Caki2 (cell line): ENCODE measurements at regions not wholly inside any gene's neighbourhood (a gene's known extent, or its start where the extent isn't known, plus 50 kb on each side); places are given as distances from the start of the nearest gene placed in this dataset.

ENCODE experiments used
- DNase-seq: peaks from one replicate; pipeline ENCODE4 v3.0.0-alpha.2; 2015; ENCODE audit warnings: low read depth
- in situ Hi-C: cut with HindIII; loops from 2 replicates; pipeline ENCODE4 v1.10.0; 2016; ENCODE audit warnings: low sequenced_read_pairs, low pct_unique_long_range_greater_than_20kb, mixed read lengths

DNA sequence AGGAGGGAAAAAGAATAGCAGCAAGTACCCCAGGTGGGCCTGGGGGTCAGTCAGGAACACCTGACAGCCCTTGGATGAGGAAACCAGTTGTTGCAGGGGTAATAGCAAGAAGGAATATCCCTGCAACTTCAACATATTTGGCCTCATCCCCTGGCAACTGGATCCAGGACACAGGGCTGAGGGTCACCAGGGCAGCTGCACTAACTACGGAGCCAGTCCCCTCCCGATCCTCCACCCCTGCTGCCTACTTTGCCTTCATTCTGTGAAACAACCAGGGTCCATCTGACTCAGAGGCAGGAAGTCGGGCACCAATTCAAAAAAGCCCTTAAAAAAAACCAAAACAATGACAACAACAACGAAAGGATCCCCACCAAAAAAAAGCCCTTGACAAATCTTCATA is 52.9 kb downstream of the FRMPD3 start:
- DNase-seq, result no peak
- in situ Hi-C loops, result no loop called here

DNA sequence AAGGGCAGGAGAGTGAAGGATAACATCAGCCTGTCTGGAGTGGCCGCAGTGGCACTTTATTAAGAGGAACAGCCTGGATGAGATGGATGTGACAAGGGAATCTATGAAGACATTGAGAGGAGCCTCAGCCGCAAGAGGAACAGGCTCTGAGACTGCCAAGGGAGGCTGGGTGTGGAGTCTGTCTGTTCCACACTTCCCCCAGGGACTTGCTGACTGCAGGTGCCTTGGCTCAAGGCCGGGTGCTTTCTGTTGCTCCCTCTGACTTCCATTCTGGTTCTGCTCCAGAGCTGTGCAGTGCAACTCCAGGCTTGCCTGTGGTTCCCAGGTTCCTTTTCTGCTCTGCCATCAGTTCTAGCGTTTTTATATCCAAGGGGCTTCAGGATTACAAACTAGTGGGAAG is 54.6 kb downstream of the FRMPD3 start:
- in situ Hi-C loops, result no loop called here

DNA sequence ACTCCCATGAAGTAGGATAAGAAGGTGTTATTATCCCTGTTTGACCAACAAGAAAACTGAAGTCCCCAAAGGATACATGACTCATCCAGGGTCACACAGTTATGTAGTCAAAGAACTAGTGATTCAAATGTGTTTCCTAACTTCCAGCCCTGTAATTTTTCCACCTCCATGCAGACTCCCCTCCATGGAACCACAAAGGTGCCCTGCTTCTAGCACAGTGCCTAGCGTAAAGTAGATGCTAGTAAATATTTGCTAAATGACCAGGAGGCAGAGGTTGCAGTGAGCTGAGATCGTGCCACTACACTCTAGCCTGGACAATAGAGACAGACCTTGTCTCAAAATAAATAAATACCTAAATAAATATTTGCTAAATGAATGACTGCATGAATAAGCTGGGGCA is 55.8 kb downstream of the FRMPD3 start:
- in situ Hi-C loops, result no loop called here
- DNase-seq, result no peak

More for the DNA sequence above, 54.6 kb downstream of the FRMPD3 start:
- no peak for DNase-seq

DNA sequence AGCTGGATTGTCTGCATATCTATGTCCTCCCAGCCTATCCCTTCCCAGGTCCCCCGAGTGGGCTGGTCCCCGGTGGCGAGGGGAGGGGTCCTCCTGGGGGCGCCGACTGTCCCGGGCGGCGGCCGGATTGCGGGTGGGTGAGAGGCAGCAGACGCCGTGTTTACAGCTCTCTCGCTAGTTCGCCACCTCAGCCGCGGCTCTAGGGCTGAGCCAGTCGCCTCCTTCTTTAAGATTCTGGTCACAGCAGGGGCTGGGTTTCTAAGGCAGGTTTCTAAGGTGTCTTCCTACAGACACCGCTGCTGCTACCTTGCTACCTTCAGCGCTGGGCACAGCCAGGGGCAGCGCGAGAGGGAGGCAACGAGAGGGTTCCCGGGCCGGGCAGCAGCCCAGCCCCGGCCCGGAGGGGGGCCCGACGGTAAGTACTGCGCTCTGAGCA is 57.2 kb downstream of the FRMPD3 start:
- DNase-seq, result no peak
- in situ Hi-C loops, result no loop called here

DNA sequence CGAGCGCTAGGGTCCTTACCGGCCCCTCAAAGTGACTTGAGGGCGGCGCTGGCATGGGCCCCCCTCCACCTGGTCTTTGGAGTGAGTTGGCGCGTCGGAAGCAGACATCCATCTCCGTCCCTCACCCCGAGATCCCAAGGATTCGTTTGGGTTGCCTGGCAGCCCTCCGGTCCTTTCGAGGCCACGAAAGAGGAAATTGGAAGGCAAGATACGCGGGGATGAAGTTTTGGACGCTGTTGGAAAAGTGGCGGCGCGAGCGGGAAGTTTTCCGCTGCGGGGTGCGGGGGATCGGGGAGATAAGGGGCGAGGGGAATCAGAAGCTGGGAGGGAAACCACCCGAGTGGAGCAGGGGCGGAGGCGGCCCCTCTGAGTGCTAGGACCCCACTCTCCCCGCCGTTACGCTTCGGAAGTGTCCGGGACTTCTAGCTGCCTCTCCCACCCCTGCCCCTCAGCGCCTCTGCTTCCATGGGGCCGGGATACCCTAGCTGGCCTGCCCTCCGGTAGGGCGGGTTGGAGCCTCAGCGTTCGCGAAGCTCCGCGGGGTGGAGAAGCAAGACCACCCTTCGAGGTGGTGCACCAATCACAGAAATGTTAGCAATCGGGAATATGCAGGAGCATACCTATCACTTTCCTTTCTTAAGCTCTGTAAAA is 57.8 kb downstream of the FRMPD3 start:
- DNase-seq, result no peak
- in situ Hi-C loops, result no loop called here

DNA sequence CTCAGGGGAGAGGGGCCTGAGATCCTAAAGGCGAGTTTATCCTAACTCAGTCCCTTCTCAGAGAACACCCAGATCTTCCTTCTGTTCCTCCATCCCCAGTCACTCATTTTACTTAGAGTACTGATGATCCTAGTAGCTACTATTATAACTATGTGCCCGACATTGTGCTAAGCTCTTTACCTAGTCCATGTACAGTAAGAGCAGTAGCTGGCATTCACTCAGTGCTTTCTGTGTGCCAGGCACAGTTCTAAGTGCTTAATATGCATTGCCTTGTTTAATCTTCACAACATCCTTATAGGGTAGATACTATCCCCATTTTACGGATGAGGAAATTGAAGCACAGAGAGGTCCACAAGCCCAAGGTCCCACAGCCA is 58.3 kb downstream of the FRMPD3 start:
- in situ Hi-C loops, result no loop called here
- DNase-seq, result no peak

DNA sequence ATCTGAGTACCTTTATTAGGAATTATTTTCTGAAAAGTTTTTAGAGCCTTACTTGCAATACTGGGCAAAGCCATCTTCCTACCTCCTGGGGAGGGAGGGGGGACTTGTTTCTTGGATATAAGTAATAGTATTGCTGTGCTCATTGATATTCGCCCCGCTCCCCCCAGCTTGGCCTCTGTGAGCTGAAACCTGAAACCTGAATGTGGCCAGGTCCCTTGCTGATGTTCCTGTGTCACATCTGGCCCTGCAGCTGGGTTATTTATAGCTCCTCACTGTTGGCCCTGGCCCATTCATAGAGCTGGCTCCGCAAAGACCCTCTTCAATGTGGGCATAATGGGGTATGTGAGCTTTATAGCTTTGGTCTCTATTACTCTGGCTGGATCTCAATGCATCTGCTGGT is 59.5 kb downstream of the FRMPD3 start:
- in situ Hi-C loops, result no loop called here
- DNase-seq, result no peak

DNA sequence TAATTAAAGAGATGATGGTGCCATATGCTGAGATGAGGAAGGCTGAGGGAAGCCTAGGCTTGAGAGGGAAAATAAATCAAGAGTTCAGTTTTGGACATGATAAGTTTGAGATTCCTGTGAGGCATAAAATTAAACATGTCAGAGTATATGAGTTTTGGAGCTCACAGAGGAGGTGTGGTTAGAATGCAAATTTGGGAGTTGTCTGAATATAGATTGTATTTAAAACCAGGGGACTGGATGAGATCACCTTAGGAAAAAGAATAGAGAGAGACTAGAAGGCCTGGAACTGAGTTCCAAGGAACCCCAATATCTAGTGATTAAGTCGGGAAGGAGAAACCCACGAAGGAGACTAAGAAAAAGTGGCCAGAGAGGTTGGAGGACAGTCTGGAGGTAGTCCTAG is 65.5 kb downstream of the FRMPD3 start:
- DNase-seq, result no peak
- in situ Hi-C loops, result no loop called here

DNA sequence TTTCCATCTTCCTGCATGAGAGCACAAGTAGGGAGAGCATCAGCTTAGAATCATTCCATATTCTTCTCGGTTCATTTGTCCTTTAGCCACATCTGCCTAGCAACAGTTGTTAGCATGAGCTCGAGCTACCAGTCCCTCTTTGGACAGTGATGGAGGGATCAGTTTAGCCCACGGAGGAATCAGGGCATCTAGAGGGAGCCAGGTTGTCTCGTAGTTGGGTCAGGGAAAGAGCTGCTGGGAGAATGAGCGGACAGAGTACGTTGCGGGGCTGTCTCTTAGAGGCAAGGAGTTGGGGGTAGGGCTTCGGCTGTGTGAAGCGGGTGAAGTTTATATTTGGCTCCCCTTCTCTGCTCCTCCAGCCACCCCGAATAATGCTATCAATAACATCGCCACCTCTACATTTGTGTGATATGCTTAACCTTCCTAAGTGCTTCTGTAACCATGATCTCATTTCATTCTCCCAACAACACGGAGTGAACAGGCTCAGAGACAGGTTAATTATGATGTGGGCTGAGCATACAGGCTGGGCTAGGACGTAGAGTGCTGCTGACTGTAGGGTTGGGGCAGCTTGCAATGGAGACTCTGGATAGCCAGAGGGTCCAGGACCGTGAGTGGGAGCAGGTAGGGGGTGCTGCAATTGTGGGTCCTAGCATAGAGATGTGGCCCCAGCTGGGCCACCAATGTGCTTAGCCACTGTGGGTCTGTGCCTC is 72.6 kb downstream of the FRMPD3 start:
- no peak for DNase-seq
- in situ Hi-C loops, result no loop called here

DNA sequence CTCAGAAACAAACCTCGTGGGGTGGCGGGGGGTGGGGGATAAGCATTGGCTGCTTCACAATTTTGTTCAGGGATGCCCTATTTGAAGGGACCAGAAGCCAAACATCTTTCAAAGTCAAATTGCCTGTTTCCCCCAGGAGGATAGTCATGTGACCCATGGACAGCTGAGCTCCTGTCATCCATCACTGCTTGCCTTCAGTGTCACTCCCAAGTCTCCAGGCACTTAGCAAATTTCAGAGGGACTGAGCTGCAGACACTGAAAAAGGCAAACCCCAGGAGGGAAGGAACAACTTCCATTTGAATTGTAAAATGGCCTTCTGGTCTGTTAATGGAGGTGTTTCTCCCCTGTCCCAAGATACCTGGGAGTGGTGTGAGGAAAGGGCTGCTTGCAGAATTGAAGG is 73.4 kb downstream of the FRMPD3 start:
- DNase-seq, result no peak
- in situ Hi-C loops, result no loop called here

DNA sequence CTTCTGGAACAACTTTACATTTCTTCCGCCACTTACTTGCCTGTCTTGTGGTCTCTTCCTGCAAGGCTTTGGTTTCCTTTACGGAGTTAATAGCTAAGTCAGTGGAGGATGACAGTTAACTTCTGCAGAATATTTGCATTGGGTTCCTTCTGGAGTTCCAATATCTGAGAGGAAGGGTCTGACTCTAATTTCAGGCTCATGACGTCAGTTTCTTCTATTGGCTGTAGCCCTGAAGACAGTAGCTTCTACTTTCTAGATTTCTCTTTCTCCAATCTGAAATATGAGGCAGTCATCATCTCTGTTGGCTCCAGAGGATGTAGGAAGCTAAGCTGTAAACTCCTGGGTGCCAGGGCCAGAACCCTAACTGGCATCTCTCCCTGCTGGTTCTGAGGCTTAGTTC is 76.7 kb downstream of the FRMPD3 start:
- in situ Hi-C loops, result no loop called here
- DNase-seq, result no peak

DNA sequence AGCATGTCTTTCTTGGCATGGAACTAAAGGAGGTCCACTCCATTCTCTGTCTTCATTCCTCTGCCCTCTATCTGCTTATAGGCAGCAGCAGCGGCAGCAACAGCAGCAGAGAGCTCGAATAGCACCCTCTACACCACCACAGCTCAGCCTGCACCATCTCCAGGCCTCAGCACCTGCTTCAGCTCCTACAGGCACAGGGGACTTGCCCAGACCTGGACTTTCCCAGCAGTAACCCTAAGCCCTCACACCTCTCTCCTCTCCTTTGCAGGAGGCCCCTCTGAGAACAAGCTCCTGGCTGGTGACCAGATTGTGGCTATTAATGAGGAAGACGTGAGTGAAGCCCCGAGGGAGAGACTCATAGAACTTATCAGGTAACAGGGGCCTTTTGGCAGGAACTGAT is 80.7 kb downstream of the FRMPD3 start:
- no peak for DNase-seq

DNA sequence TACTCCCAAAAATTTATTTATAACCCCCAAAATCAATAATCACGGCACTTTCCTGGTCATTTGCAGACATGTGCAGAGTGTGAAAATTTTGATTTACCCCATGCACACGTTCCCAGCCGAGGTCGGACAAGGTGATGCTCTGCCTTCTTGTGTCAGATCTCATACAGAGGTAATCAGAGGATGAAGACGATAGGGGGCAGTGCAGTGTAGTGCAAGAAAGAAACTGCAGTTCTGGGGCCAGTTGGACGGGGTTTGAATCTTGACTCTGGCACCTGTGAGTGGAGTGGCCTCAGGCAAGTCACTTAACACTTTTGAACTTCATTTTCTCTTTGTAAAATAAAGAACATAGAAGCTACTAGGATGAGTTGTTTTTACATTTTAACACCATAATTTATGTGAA is 88.4 kb downstream of the FRMPD3 start:
- no peak for DNase-seq

More for the DNA sequence above, 80.7 kb downstream of the FRMPD3 start:
- in situ Hi-C loops, result no loop called here

DNA sequence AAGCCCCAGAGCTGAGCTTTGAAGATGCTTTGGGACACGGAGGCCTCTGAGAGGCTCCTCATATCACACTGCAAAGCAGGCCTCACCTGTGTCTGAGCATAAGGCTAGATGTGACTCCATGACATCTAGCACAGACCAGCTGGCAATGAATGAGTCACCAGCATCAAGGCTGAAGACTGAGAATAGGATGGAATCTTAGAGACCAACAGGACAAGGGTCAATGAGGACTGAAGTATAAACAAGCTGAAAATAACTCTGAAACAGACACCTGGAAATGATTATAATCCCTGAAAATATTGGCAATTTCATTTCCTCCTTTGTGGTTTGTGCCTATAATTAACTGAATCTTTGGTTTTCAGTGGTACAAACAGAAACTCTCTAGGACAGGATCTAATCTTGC is 87.1 kb upstream of the PRPS1 start:
- no peak for DNase-seq
- in situ Hi-C loops, result no loop called here

More for the DNA sequence above, 88.4 kb downstream of the FRMPD3 start:
- in situ Hi-C loops, result no loop called here

DNA sequence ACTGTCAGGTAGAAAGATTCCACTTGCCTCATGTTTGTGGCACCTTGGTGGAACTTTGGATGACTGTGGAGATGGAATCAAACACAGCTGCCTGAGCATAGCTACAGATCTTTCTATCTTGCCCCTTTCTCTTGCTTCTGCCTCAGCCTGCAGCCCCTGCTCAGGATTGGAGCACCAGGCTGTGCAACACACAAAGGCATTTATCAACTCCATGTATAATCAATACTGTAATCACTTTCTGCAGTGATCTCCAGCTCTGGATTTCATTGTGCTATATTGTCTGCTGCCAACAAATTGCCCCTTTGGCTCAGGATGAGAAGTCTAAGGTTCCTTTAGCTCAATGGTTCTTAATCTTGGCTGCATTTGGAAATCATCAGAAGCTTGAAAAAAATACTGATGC is 86.3 kb upstream of the PRPS1 start:
- in situ Hi-C loops, result no loop called here
- no peak for DNase-seq

DNA sequence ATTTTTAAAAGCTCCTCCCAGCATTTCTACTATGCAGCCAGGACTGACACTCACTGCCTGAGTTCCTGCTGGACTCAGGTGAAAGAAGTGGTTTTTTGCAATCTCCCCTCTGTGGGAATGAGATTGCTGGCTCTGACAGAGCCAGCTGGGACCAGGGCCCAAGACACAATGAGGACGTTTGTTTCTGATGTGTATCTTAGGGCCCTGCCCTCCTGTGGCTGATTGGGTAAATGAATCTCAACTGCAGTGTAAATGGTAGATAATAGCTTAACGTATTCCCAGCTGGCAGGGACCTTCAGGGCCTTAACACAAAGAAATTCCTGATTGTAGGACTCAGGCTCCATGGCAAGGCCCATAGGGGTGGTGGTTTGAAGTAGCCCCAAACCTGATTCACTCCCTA is 85.8 kb upstream of the PRPS1 start:
- no peak for DNase-seq
- in situ Hi-C loops, result no loop called here

DNA sequence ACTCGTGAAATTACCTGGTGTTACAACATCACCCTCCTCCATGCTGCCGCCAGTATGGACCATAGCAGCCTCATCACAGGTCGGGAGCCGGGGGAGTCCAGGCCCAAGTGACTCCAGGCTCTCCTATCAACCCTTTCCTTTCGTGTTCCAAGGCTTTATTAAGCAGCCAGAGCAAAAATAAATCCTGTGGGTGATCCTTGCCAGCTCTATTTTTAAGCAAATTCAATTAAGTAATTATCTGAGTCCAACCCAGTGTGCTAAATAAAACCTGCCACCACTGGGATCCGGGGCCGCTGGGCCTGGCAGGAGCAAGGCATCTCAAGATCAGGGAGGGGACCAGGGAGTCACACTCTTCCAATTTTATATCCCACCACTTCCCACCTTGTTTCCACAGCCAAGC is 80.7 kb upstream of the PRPS1 start:
- no peak for DNase-seq
- in situ Hi-C loops, result no loop called here

DNA sequence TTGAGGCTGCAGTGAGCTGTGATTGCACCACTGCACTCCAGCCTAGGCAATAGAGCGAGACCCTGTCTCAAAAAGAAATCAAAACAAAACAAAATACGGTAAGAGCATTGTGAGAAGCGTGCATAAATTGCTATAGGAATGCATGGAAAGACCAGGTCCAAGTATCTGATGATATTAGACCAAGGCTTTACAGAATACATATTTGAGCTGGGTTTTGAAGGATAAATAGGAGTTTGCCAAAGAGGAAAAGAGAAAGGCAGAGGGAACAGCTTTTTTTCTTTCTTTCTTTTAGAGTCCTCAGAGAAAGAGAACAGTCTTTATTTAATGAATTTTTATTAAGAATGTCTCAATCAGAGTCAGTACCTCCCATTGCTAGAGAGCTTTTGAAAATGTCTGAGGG is 79.5 kb upstream of the PRPS1 start:
- in situ Hi-C loops, result no loop called here
- DNase-seq, result no peak

DNA sequence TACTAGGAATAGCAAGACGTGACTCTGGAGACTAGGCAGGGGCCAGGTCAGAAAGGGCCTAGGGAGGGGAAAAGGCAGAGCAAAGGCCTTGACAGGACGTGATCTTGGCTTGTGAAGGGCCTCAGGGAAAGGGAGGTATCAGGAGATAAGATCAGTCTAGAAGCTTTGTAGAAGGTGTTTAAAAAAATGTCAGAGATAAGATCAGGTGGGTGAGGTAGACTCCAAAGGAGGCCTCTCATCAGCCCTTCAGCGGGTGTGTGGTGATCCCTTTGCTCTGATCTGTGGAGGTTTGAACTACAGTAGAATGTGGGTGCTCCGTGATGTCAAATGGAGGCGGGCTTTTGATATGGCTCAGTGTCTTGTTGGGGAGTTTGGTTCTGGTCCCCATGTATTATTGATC is 78.8 kb upstream of the PRPS1 start:
- in situ Hi-C loops, result no loop called here
- no peak for DNase-seq

DNA sequence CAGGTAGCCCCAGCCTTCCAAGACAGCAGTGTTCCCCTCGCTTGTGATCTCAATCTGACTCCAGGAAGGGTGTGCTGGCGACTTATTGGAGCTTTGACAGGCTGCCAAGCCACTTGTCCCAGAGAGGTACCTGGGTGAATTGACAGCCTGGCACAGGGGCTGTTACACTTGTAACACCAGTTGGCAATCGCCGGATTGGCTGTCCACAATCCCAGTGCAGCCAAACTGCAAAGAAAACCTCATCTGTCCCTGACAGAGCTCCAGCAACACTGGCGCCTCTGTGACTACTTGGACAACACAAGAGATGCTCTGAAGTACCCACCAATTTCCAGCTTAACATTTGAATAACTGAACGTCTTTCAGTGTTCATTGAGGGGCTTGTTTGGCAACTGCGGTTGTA is 76.8 kb upstream of the PRPS1 start:
- DNase-seq, result no peak

More for the DNA sequence above, 76.8 kb upstream of the PRPS1 start:
- in situ Hi-C loops, result no loop called here
